Testis (tissue), 2 donors: ENCODE measurements at regions not wholly inside any gene's neighbourhood (a gene's known extent, or its start where the extent isn't known, plus 50 kb on each side); places are given as distances from the start of the nearest gene placed in this dataset.

Experiments
- CTCF ChIP-seq, 3 experiments: fragments of 450-650 bp in 2 of 3; fragments of 200-600 bp in 1 of 3; sonication (generic) in 1 of 3; IDR thresholded peaks; one replicate each; pipeline ENCODE4 v1.5.1; 2016 to 2019; ENCODE audit warnings: antibody characterized with exemption in 3 of 3, mild to moderate bottlenecking in 2 of 3, moderate library complexity in 1 of 3
- POLR2A ChIP-seq: fragments of 450-650 bp; IDR thresholded peaks from one replicate; pipeline ENCODE4 v1.6.1; 2017; ENCODE audit warnings: antibody characterized with exemption, mild to moderate bottlenecking, moderate library complexity

DNA sequence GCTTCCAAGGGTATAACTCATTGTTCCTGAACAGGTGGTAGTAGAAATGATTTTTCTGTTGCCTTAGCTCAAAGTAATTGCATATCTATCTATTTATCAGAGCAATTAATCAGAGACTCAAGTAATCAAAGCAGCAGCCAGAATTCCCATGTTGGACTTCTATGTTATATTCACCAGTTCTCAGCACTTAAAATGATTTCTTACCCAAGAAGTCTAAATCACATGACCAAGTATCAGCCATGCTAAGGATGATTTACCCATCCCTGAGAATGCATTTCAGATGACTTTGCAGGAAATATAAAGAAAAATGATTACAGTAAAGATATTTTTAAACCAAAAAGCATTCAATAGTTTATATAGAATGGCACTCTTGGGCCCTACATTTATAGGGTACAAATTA lies 352.2 kb downstream of the NUP35 start:
- TF ChIP-seq CTCF (IDR thresholded peaks at IDR 0.05) (no peak), POLR2A (no peak)
